ENCODE measurements at regions not wholly inside any gene's neighbourhood (a gene's known extent, or its start where the extent isn't known, plus 50 kb on each side); places are given as distances from the start of the nearest gene placed in this dataset.

DNA sequence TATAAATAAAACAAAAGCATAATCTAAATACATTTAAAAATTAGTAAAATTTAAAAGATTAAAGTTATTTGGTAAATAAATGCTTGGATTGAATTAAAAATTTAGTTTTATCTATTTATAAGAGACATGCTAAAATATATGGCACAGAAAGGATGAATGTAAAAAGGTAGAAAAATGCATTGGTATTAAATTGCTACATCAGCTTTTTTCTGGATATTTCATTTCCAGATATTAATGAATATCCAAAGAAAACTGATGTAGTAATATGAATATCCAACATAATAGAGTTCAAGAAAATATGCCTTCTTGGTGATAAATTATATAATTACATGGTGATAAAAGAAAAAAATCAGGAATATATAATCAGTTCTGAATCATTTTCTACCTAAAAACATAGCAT is 1743.9 kb downstream of the RPA4 start (continued):
- no peak for TF ChIP-seq GABPB2 (CRISPR knock-in tag; conservative IDR thresholded peaks at IDR 0.05)
- TF ChIP-seq JUND (IDR thresholded peaks at IDR 0.05; ENCODE audit: borderline replicate concordance, low read depth, low read length), result no peak
- TF ChIP-seq JUND (tag; IDR thresholded peaks at IDR 0.05; ENCODE audit: borderline replicate concordance, low read depth, low read length), result no peak
- TF ChIP-seq RAD51 (IDR thresholded peaks at IDR 0.05; ENCODE audit: borderline replicate concordance, low read depth), result no peak
- TF ChIP-seq SAP30 (IDR thresholded peaks at IDR 0.05; ENCODE audit: borderline replicate concordance, insufficient read depth, low read depth, low read length, poor library complexity, severe bottlenecking), result no peak
- TF ChIP-seq PCBP1 (IDR thresholded peaks at IDR 0.05; ENCODE audit: low read depth, low read length, poor library complexity, severe bottlenecking), result no peak
- TF ChIP-seq CAMTA2 (CRISPR knock-in tag; conservative IDR thresholded peaks at IDR 0.05), result no peak
- TF ChIP-seq CREBBP (IDR thresholded peaks at IDR 0.05; ENCODE audit: low read depth, low read length), result no peak
- no peak for TF ChIP-seq HDAC6 (IDR thresholded peaks at IDR 0.05; ENCODE audit: low read depth, low read length)
- no peak for TF ChIP-seq ZNF311 (CRISPR knock-in tag; IDR thresholded peaks at IDR 0.05)
- TF ChIP-seq MAFG (tag; conservative IDR thresholded peaks at IDR 0.05), result peak; percentile 54; the same call in 1 of the 2 replicates
- no peak for TF ChIP-seq ZNF445 (CRISPR knock-in tag; IDR thresholded peaks at IDR 0.05; ENCODE audit: low read depth)
- TF ChIP-seq ZNF639 (CRISPR knock-in tag; conservative IDR thresholded peaks at IDR 0.05 in 1 of 2, IDR thresholded peaks at IDR 0.05 in 1 of 2), result no peak
- TF ChIP-seq CEBPZ (IDR thresholded peaks at IDR 0.05; ENCODE audit: borderline replicate concordance, low read depth, low read length), result no peak
- TF ChIP-seq MAFK (IDR thresholded peaks at IDR 0.05; ENCODE audit: low read length), result peak; percentile 80
- no peak for TF ChIP-seq GTF2A2 (tag; IDR thresholded peaks at IDR 0.05)
